GM12875 (cell line): ENCODE measurements at regions not wholly inside any gene's neighbourhood (a gene's known extent, or its start where the extent isn't known, plus 50 kb on each side); places are given as distances from the start of the nearest gene placed in this dataset.

Experiments used
- H3K4me3 ChIP-seq: one replicate; pipeline ENCODE4 v1.5.1; 2011; ENCODE audit warnings: low read depth, low read length, control low read depth
- CTCF ChIP-seq: IDR thresholded peaks from 2 replicates; pipeline ENCODE4 v1.5.1; 2011; ENCODE audit warnings: low read depth, mild to moderate bottlenecking, control low read depth, inconsistent platforms, low read length, moderate library complexity, borderline replicate concordance; ENCODE audit not compliant: insufficient read depth

- no peak overlapping the region for H3K4me3 ChIP-seq
- no peak for TF ChIP-seq CTCF
These were observed 907.4 kb upstream of the AGA start for GRCh38 chr4:178349601-178350000.

- no peak overlapping the region for H3K4me3 ChIP-seq
- no peak for TF ChIP-seq CTCF
These were observed 908.9 kb upstream of the AGA start for GRCh38 chr4:178351185-178351584.

- no peak overlapping the region for H3K4me3 ChIP-seq
- TF ChIP-seq CTCF = no peak
These were observed 914.5 kb upstream of the AGA start for GRCh38 chr4:178356725-178357124.

- no peak for TF ChIP-seq CTCF
These were observed 943.2 kb upstream of the AGA start for GRCh38 chr4:178385481-178385880.

GRCh38 chr4:178387756-178388155, 945.5 kb upstream of the AGA start:
- TF ChIP-seq CTCF = no peak
- H3K4me3 ChIP-seq = no peak overlapping the region

More at GRCh38 chr4:178385481-178385880, 943.2 kb upstream of the AGA start:
- no peak overlapping the region for H3K4me3 ChIP-seq

GRCh38 chr4:178395798-178396197, 953.6 kb upstream of the AGA start:
- no peak for TF ChIP-seq CTCF

GRCh38 chr4:178412455-178412854, 970.2 kb upstream of the AGA start:
- no peak for TF ChIP-seq CTCF

More at GRCh38 chr4:178395798-178396197, 953.6 kb upstream of the AGA start:
- no peak overlapping the region for H3K4me3 ChIP-seq

More at GRCh38 chr4:178412455-178412854, 970.2 kb upstream of the AGA start:
- no peak overlapping the region for H3K4me3 ChIP-seq
